ENCODE measurements at regions not wholly inside any gene's neighbourhood (a gene's known extent, or its start where the extent isn't known, plus 50 kb on each side); places are given as distances from the start of the nearest gene placed in this dataset.

- Mint-ChIP-seq H3K9me3 (no peaks in the 10 kb centered on the region), H3K4me1 (peaks cover 5% of the 10 kb centered on the region), H3K27ac (no peak overlapping the region), H3K27me3 (no peaks in the 10 kb centered on the region), H3K36me3 (ENCODE audit: low read depth) (no peaks in the 10 kb centered on the region), H3K4me3 (no peak overlapping the region)
- intact Hi-C loops (cut with micrococcal nuclease): no loop called here
- DNase-seq: no peak
Observed at GRCh38 chr16:54454616-54455015, 168.0 kb upstream of the IRX3 start.

GRCh38 chr16:54453871-54454270 lies 167.3 kb upstream of the IRX3 start:
- no peaks in the 10 kb centered on the region for H3K27me3 Mint-ChIP-seq
- H3K4me3 Mint-ChIP-seq: no peak overlapping the region
- no peaks in the 10 kb centered on the region for H3K36me3 Mint-ChIP-seq (ENCODE audit: low read depth)
- intact Hi-C loops (cut with micrococcal nuclease): no loop called here
- H3K9me3 Mint-ChIP-seq: no peaks in the 10 kb centered on the region
- no peak overlapping the region for H3K27ac Mint-ChIP-seq
- peaks cover 5% of the 10 kb centered on the region for H3K4me1 Mint-ChIP-seq
- no peak for DNase-seq

- Mint-ChIP-seq H3K36me3 (ENCODE audit: low read depth) (no peaks in the 10 kb centered on the region), H3K4me1 (no peaks in the 10 kb centered on the region), H3K27me3 (peaks cover 6% of the 10 kb centered on the region), H3K4me3 (no peak overlapping the region), H3K9me3 (no peaks in the 10 kb centered on the region), H3K27ac (no peak overlapping the region)
- DNase-seq: no peak
- intact Hi-C loops (cut with micrococcal nuclease): no loop called here
Observed at GRCh38 chr16:54447576-54448440, 161.2 kb upstream of the IRX3 start.

GRCh38 chr16:54446639-54447038 lies 160.1 kb upstream of the IRX3 start:
- no peaks in the 10 kb centered on the region for H3K9me3 Mint-ChIP-seq
- no peaks in the 10 kb centered on the region for H3K4me1 Mint-ChIP-seq
- intact Hi-C loops (cut with micrococcal nuclease): no loop called here

DNA sequence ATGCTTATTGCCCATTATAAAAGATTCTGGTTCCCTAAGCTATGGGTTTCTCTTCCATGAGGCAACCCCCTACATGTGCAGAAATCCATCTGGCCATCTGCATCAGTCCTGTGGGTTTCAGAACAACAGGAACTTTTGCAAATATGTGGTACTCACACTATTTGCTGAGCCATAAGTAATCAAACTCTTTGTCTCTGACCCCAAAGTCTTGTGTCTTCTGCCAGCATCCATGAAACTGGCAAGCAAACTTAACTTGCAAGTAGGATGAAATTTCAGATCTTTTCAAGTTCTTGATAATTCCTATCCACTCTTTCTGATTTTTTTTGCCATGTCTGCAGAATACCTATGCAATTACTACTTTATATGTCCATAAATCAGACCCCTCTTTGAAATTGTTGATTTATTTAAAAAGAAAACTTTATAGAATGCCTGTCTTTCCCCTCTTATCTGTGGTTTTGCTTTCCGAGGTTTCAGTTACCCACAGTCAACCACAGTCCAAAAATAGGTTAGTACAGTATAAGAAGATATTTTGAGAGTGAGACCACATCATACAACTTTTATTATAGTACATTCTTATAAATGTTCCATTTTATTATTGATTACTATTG lies 158.4 kb upstream of the IRX3 start:
- intact Hi-C loops (cut with micrococcal nuclease): no loop called here
- DNase-seq: no peak
- no peak overlapping the region for H3K4me3 Mint-ChIP-seq
- no peaks in the 10 kb centered on the region for H3K36me3 Mint-ChIP-seq (ENCODE audit: low read depth)
- peaks cover 6% of the 10 kb centered on the region for H3K27me3 Mint-ChIP-seq
- H3K27ac Mint-ChIP-seq: no peak overlapping the region
- no peaks in the 10 kb centered on the region for H3K9me3 Mint-ChIP-seq
- no peaks in the 10 kb centered on the region for H3K4me1 Mint-ChIP-seq

More at GRCh38 chr16:54446639-54447038, 160.1 kb upstream of the IRX3 start:
- H3K4me3 Mint-ChIP-seq: no peak overlapping the region
- H3K36me3 Mint-ChIP-seq (ENCODE audit: low read depth): no peaks in the 10 kb centered on the region
- no peak overlapping the region for H3K27ac Mint-ChIP-seq
- H3K27me3 Mint-ChIP-seq: peaks cover 6% of the 10 kb centered on the region
- no peak for DNase-seq

GRCh38 chr16:54443839-54444238 lies 157.3 kb upstream of the IRX3 start:
- Mint-ChIP-seq H3K9me3 (no peaks in the 10 kb centered on the region), H3K27ac (no peak overlapping the region), H3K4me3 (no peak overlapping the region), H3K27me3 (peaks cover 6% of the 10 kb centered on the region), H3K36me3 (ENCODE audit: low read depth) (no peaks in the 10 kb centered on the region), H3K4me1 (no peaks in the 10 kb centered on the region)
- no peak for DNase-seq
- intact Hi-C loops (cut with micrococcal nuclease): no loop called here

GRCh38 chr16:54443352-54443751 lies 156.8 kb upstream of the IRX3 start:
- no peaks in the 10 kb centered on the region for H3K9me3 Mint-ChIP-seq
- DNase-seq: no peak
- H3K4me1 Mint-ChIP-seq: no peaks in the 10 kb centered on the region
- no peaks in the 10 kb centered on the region for H3K36me3 Mint-ChIP-seq (ENCODE audit: low read depth)
- intact Hi-C loops (cut with micrococcal nuclease): no loop called here
- H3K27ac Mint-ChIP-seq: no peak overlapping the region
- H3K27me3 Mint-ChIP-seq: peaks cover 5% of the 10 kb centered on the region
- H3K4me3 Mint-ChIP-seq: no peak overlapping the region

- DNase-seq: no peak
- Mint-ChIP-seq H3K36me3 (ENCODE audit: low read depth) (no peaks in the 10 kb centered on the region), H3K4me1 (no peaks in the 10 kb centered on the region), H3K27ac (no peak overlapping the region), H3K4me3 (no peak overlapping the region), H3K27me3 (peaks cover 3% of the 10 kb centered on the region), H3K9me3 (no peaks in the 10 kb centered on the region)
- intact Hi-C loops (cut with micrococcal nuclease): no loop called here
Observed at GRCh38 chr16:54442864-54443263, 156.3 kb upstream of the IRX3 start.

DNA sequence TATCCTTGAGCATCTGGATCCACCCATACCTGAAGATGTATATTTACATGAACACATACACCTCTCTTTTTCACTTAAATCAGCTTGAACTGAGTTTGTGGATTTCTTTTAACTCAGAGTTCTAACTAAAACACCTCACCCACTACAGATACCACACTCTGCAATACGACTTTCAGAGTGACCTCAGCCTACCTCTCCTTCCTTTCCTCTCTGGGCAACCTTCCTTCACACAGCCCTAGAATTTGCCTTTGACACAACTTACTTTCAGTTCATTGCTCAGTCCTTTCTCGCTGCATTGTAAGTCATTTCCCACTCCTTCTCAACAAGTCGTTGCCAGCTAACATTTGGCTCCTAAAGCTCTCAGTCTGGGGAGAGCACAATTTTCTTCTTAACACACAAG lies 151.9 kb upstream of the IRX3 start:
- Mint-ChIP-seq H3K27me3 (no peaks in the 10 kb centered on the region), H3K4me1 (no peaks in the 10 kb centered on the region), H3K27ac (no peak overlapping the region), H3K9me3 (no peaks in the 10 kb centered on the region), H3K4me3 (no peak overlapping the region), H3K36me3 (ENCODE audit: low read depth) (no peaks in the 10 kb centered on the region)
- intact Hi-C loops (cut with micrococcal nuclease): loop anchor here (10.0 kb wide), 1 partner anchor 496 kb away; the partner anchor contains the start of gene IRX5
- no peak for DNase-seq

GRCh38 chr16:54437921-54438320 lies 151.3 kb upstream of the IRX3 start:
- H3K27me3 Mint-ChIP-seq: peaks cover 2% of the 10 kb centered on the region
- no peaks in the 10 kb centered on the region for H3K4me1 Mint-ChIP-seq
- H3K9me3 Mint-ChIP-seq: no peaks in the 10 kb centered on the region
- DNase-seq: no peak
- H3K27ac Mint-ChIP-seq: no peak overlapping the region
- intact Hi-C loops (cut with micrococcal nuclease): loop anchor here (10.0 kb wide), 1 partner anchor 497 kb away; the partner anchor contains the start of gene IRX5
- H3K4me3 Mint-ChIP-seq: no peak overlapping the region
- no peaks in the 10 kb centered on the region for H3K36me3 Mint-ChIP-seq (ENCODE audit: low read depth)

DNA sequence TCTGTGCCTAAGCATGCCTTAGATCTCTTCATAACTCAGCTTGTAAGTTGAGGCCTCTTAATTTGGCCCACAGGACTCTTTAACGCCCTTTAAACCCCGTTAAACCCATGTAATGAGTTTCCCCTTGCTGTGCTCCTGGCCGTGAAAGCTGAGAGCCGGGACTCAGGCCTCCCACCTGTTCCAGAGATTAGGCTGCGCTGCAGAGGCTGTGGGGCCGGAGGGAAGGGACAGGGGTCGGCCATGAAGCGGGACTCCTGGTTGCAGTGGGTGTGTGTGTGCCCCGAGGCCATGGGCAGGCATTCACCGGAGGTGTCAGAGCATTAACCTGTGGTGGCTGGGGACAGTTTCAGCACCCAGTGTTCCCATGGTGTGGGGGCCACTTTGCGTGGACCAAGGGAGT lies 150.8 kb upstream of the IRX3 start:
- H3K27me3 Mint-ChIP-seq: peaks cover 2% of the 10 kb centered on the region
- no peaks in the 10 kb centered on the region for H3K36me3 Mint-ChIP-seq (ENCODE audit: low read depth)
- H3K4me1 Mint-ChIP-seq: no peaks in the 10 kb centered on the region
- no peak for DNase-seq
- H3K9me3 Mint-ChIP-seq: no peaks in the 10 kb centered on the region
- H3K27ac Mint-ChIP-seq: no peak overlapping the region
- intact Hi-C loops (cut with micrococcal nuclease): loop anchor here (10.0 kb wide), 1 partner anchor 497 kb away; the partner anchor contains the start of gene IRX5
- H3K4me3 Mint-ChIP-seq: no peak overlapping the region

- DNase-seq: no peak
- peaks cover 4% of the 10 kb centered on the region for H3K27me3 Mint-ChIP-seq
- intact Hi-C loops (cut with micrococcal nuclease): loop anchor here (10.0 kb wide), 1 partner anchor 498 kb away; the partner anchor contains the start of gene IRX5
- no peak overlapping the region for H3K27ac Mint-ChIP-seq
- no peaks in the 10 kb centered on the region for H3K9me3 Mint-ChIP-seq
- H3K4me3 Mint-ChIP-seq: no peak overlapping the region
- H3K36me3 Mint-ChIP-seq (ENCODE audit: low read depth): no peaks in the 10 kb centered on the region
- H3K4me1 Mint-ChIP-seq: no peaks in the 10 kb centered on the region
Observed at GRCh38 chr16:54436346-54436745, 149.8 kb upstream of the IRX3 start.

- Mint-ChIP-seq H3K4me3 (no peak overlapping the region), H3K9me3 (no peaks in the 10 kb centered on the region), H3K27ac (no peak overlapping the region), H3K27me3 (peaks cover 15% of the 10 kb centered on the region), H3K4me1 (no peaks in the 10 kb centered on the region), H3K36me3 (ENCODE audit: low read depth) (no peaks in the 10 kb centered on the region)
- DNase-seq: no peak
- intact Hi-C loops (cut with micrococcal nuclease): loop anchor here (10.0 kb wide), 1 partner anchor 500 kb away; the partner anchor contains the start of gene IRX5
Observed at GRCh38 chr16:54434859-54435258, 148.3 kb upstream of the IRX3 start.

GRCh38 chr16:54432897-54433229 lies 146.3 kb upstream of the IRX3 start:
- DNase-seq: no peak
- no peaks in the 10 kb centered on the region for H3K36me3 Mint-ChIP-seq (ENCODE audit: low read depth)
- no peaks in the 10 kb centered on the region for H3K9me3 Mint-ChIP-seq
- no peak overlapping the region for H3K27ac Mint-ChIP-seq
- H3K4me3 Mint-ChIP-seq: no peak overlapping the region
- intact Hi-C loops (cut with micrococcal nuclease): loop anchor here (10.0 kb wide), 1 partner anchor 502 kb away; the partner anchor contains the start of gene IRX5
- H3K27me3 Mint-ChIP-seq: peaks cover 20% of the 10 kb centered on the region
- no peaks in the 10 kb centered on the region for H3K4me1 Mint-ChIP-seq
